HG03060 (cell line): ENCODE measurements at regions not wholly inside any gene's neighbourhood (a gene's known extent, or its start where the extent isn't known, plus 50 kb on each side); places are given as distances from the start of the nearest gene placed in this dataset.
"Not testable (repeated sequence)": the region's sequence is repeated elsewhere in the genome, so short reads cannot be mapped to it uniquely, and the experiment has no call there.

ENCODE experiments used
- ATAC-seq: cut with Tn5 transposase; IDR thresholded peaks from one replicate; pipeline ENCODE4 v1.9.1; 2021; ENCODE audit warnings: low read depth, moderate number of reproducible peaks; ENCODE audit not compliant: unreplicated experiment

- ATAC-seq = no peak
These were observed 66.6 kb downstream of the TNFAIP3 start for GRCh38 chr6:137933696-137934095.

GRCh38 chr6:137936798-137937197 is 69.7 kb downstream of the TNFAIP3 start:
- no peak for ATAC-seq

- no peak for ATAC-seq
These were observed 70.8 kb downstream of the TNFAIP3 start for GRCh38 chr6:137937834-137938233.

DNA sequence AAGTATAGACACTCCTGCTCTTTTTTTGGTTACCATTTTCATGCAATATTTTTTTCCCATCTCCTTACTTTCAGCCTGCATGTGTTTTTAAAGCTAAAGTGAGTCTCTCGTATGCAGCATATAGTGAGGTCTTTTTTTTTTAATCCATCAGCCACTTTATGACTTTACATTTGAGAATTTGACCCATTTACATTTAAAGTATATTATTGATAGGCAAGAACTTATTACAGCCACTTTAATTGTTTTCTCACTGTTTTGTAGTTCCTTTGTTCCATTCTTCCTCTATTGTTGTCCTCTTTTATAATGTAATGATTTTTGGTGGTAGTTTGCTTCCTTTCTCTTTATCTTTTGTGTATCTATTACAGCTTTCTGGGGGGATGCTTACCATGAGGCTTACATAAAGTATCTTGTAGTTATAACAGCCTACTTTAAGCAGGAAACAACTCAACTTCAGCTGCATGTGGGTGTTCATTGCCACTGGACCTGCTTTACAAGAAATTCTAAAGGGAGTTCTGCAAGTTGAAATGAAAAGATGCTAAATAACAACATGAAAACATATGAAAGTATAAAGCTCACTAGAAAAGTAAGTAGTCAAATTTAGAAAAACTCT is 71.8 kb downstream of the TNFAIP3 start:
- no peak for ATAC-seq

GRCh38 chr6:137941995-137942394 is 74.9 kb downstream of the TNFAIP3 start:
- no peak for ATAC-seq

DNA sequence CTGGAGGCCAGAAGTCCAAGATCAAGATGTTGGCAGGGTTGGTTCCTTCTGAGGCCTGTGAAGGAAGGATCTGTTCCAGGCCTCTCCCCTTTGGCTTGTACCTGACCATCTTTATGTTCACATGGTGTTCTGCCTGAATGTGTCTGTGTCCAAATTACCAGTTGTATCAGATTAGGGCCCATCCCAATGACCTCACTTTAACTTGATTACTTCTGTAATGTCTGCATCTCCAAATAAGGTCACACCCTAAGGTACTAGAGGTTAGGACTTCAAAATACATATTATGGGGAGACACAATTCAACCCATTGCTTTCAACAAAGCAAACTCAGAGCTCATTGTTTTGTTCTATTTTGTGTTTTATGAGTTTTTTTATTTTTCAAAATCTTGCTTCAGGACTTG is 75.7 kb downstream of the TNFAIP3 start:
- ATAC-seq = no peak

DNA sequence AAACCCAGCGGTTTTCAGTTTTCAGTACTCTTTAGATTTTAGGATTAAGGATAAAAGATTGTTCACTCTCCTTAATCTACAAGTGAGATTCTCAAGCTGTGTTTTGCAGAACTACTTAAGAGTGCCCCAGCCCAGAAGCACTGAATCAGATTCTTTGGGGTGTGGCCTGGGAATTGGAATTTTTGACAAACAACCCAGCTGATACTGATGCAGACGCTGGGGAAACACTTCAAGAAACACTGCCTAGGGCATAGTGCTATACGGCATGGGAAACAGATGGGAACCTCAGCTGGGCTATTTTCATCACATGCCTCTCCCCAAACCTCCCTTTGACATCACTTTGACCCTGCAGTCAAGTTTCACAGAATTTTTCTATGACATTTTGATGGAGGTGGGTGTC is 77.3 kb downstream of the TNFAIP3 start:
- ATAC-seq = not testable (repeated sequence)

DNA sequence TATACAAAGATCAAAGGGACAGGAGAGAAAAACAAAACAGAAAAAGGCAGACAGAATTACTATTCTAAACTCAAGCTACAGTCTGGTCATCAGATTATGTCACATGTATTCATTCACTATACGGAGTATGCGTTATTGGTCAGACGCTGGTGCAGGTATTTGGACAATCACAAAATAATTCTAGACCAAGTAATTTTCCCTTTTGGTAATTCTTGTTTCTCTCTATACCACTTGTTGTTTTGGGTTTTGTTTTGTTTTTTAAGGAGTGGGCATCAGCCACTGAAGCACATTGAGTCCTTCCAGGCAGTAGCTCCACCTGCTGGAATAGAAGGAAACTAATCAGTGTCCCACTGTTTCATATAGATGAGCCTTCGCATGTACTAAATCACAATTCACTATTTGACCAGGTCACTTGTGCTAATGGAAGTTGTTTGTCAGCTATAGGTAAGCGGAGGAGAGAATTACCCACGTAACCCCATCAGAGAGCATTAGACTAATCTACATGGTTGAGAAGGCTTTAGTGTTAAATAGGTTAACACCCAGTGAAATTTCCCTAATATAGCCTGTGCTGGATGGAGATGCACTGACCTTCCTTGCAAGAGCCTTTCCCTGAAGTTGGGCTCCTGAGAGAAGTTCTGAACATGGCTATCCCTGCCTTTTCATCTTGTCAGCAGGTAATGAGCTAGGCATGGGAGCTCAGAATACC is 77.9 kb downstream of the TNFAIP3 start:
- ATAC-seq = peak; percentile 49

DNA sequence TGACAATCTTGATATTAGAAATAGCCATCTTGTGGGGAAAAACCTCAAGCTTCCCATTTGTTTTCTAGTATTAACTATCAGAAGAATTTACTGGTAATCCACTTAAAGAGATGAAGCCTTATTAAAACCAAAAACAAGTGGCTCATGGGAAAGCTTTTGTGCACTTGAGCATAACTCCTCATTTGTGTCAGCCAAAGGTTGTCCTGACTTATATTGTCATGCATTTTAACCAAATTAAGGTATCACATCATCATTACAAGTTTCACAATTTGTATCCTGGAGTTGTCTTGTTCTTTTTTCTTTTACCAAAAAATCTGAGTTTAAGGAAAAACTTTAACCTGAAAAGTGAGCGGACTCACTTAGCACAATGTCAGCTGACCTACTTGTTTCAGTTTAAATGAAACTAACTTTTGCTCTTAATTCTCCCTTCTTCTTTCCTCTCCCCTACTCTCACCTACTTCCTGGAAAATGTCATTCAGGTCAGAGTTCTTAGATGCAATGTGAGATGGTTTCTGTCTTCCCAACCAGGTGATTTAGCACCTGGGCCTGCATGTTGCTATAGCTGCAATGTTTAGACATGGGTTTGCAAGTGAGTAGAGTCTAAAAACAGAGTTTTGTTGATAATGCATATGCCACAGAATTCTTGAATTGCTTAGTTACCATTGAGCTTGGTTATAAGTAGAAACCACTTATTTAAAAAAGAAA is 82.8 kb downstream of the TNFAIP3 start:
- ATAC-seq = no peak

GRCh38 chr6:137950581-137950980 is 83.5 kb downstream of the TNFAIP3 start:
- ATAC-seq = no peak

DNA sequence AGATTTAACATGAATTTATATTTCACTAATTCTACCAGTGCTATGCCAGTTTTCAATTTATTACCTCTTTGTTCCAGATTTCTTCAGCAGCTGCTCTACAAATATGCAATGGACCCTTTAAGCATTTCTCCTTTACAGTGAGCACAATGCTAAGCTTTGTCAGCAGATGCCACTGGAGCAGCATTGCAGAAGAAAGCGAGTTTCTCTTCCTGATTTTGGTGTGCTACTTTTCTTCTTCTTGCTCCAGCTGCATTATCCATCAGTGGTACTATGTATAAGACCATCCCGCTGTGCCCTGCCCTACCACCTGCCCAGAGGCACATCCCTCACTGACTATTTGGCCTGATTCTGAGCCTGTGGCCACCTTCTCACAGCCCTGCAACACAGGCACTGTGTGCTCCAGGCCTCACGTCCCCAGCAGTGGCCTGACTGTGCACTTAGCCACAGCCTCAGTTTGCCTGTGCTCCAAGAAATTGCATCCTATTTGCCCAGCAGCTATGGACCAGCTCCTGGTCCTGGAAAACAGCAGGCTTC is 84.1 kb downstream of the TNFAIP3 start:
- ATAC-seq = peak; percentile 48

GRCh38 chr6:137952247-137952646 is 85.2 kb downstream of the TNFAIP3 start:
- no peak for ATAC-seq

DNA sequence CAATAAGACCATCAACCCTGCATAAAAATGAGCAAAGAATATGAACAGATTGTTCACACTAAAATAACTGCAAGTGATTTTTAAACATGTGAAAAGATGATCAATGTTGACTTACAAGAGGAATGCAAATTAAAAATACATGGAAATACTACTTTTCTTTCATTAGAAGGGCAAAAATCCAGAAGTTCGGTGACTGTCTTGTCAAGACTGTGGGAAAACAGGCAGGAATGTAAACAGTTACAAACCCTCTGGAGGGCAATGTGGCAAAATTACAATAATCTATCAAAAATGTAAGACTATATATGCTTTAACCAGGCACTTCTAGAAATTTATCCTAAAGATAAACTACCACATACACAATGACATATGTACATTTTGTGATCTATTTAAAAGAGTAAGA is 86.7 kb downstream of the TNFAIP3 start:
- ATAC-seq = no peak

DNA sequence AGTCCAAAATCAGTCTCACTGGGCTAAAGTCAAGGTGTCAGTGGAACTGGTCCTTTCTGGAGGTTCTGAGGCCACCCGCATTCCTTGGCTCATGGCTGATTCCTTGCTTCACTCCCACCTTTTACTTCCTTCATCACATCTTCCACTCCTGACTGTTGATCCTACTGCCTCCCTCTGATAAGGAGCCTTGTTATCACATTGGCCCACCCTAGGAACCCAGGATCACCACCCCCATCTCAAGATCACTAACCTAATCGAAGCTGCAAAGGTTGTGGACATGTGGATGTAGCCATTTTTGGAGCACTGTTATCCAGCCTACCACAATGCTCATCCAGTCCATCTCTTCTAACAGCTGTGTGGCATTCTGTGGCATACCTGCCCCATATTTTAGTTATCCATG is 87.2 kb downstream of the TNFAIP3 start:
- no peak for ATAC-seq

DNA sequence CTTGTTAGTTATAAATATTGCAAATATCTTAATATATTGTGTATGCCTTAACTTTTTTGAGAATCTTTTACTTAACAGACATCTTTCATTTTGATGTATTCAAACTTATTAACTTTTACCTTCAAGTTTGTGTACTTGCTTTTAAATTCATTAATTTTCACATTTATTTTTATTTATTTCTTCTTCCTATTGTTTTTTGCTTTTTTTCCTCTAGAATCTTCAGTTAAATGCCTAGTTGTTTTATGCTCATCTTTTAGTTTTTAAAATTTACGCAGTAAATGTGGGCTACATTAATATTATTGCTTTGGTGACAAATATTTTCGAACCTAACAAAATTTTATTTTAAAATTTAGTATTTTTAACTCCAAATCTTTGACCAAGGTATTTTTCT is 89.0 kb downstream of the TNFAIP3 start:
- no peak for ATAC-seq

DNA sequence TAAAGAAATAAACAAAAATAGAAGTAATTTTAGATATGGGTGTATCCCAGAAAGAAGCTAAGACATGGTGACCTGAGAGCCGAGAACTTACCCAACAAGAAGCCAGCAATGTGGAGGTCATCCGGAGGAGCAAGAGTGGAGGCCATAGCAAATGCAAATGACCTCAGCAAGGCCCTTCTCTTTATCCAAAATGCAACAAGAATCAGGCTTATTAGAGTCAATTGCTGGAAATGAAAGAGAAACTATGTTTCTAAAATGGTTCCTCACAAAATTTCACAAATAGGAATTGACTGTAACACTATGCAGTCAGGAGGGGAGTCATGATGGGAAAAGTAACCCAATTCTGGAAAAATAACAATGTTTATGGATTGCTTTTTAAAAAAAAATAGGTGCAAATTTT is 90.4 kb downstream of the TNFAIP3 start:
- ATAC-seq = no peak

DNA sequence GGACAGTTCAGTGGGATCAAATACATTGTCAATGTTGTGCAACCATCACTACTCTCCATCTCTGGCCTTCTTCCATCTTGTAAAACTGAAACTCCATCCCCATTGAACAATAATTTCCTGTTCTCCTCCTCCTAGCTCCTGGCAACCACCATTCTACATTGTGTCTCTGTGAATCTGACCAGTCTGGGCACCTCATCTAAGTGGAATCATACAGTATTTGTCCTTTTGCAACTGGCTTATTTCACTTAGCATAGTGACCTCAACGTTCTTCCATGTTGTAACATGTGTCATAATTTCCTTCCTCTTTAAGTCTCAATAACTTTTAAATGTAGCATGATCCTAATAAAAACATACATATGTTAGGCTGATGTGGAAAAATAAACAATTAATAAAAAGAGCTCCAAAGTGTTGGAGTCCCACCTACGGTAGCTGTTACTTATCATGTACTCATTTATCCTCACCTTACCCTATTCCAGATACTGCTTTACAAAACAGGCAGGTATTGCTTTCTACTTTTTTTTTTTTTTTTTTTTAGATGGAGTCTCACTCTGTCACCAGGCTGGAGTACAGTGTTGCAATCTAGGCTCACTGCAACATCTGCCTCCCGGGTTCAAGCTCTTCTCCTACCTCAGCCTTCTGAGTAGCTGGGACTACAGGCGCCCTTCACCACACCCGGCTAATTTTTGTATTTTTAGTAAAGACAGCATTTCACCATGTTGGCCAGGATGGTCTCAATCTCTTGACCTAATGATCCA is 91.9 kb downstream of the TNFAIP3 start:
- ATAC-seq = no peak

- no peak for ATAC-seq
These were observed 95.7 kb downstream of the TNFAIP3 start for GRCh38 chr6:137962725-137963124.

GRCh38 chr6:137964876-137965275 is 97.8 kb downstream of the TNFAIP3 start:
- ATAC-seq = no peak

DNA sequence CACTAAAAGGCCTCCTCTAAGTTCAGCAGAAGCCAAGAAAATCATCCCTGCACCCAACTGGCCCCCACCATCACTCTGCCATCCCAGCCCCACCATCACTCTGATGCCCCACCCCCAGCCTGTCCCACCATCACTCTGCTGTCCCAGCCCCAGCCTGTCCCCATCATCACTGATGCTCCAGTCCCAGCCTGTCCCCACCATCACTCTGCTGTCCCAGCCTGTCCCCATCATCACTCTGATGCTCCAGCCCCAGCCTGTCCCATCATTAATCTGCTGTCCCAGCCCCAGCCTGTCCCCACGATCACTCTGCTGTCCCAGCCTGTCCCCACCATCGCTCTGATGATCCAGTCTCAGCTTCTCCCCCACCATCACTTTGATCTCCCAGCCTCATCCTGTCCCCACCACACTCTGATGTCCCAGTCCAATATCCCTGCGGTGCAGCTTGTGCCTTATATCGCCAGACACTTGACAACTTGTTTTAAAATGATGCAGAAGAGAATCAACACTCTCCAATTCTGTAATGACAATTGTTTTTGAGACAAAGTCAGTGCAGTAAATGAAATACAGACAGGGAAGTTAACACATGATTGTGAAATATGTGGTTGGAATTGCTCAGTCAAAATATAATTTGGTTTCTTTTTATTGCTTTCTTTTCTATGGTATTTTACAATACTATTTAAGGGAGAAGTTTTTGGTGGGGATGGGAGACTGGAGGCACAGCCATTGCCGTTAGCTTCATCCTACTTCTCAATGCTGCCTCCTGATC is 100.8 kb downstream of the TNFAIP3 start:
- no peak for ATAC-seq
